Loucy (cell line): ENCODE measurements at regions not wholly inside any gene's neighbourhood (a gene's known extent, or its start where the extent isn't known, plus 50 kb on each side); places are given as distances from the start of the nearest gene placed in this dataset.

Experiments
- CTCF ChIP-seq: fragments of 200-600 bp; sonication (generic); conservative IDR thresholded peaks from 2 replicates; pipeline ENCODE4 v1.5.1; 2014; ENCODE audit warnings: mild to moderate bottlenecking, antibody characterized with exemption, low read length
- EZH2phosphoT487 ChIP-seq: fragments of 200-600 bp; IDR thresholded peaks from 2 replicates; pipeline ENCODE4 v1.6.1; 2018; ENCODE audit warnings: antibody characterized with exemption, mild to moderate bottlenecking, moderate library complexity, borderline replicate concordance

GRCh38 chr2:187102381-187102780 is 253.4 kb upstream of the ZSWIM2 start:
- TF ChIP-seq CTCF, result no peak
- TF ChIP-seq EZH2phosphoT487, result no peak
